ENCODE measurements at regions not wholly inside any gene's neighbourhood (a gene's known extent, or its start where the extent isn't known, plus 50 kb on each side); places are given as distances from the start of the nearest gene placed in this dataset.

- no peaks in the 10 kb centered on the region for H3K4me1 ChIP-seq (ENCODE audit: control insufficient read depth, insufficient read depth, low read length)
- no peak overlapping the region for H3K4me3 ChIP-seq (ENCODE audit: low read length)
- WGBS, 2 experiments (ENCODE audit: insufficient coverage in 1 of 2, insufficient read length in 1 of 2), result 93 to 97% methylated on average over 9 to 10 of the region's 10 CpGs
- H3K36me3 ChIP-seq (ENCODE audit: control insufficient read depth, insufficient read depth, low read length), result no peaks in the 10 kb centered on the region
- no peaks in the 10 kb centered on the region for H3K27me3 ChIP-seq (ENCODE audit: control insufficient read depth, insufficient read depth, low read length, poor library complexity, severe bottlenecking)
- Mint-ChIP-seq H3K4me1 (no peaks in the 10 kb centered on the region), H3K36me3 (ENCODE audit: low read depth) (no peaks in the 10 kb centered on the region), H3K27me3 (ENCODE audit: insufficient read depth) (peaks cover 16% of the 10 kb centered on the region), H3K9me3 (peaks cover 6% of the 10 kb centered on the region), H3K27ac (no peak overlapping the region), H3K4me3 (no peak overlapping the region)
- no peak for TF ChIP-seq CTCF (conservative IDR thresholded peaks at IDR 0.05)
- no peak overlapping the region for H3K9ac ChIP-seq (ENCODE audit: extremely low read depth, low read length, poor library complexity, severe bottlenecking)
- H3K27ac ChIP-seq (ENCODE audit: low read depth, low read length), result no peak overlapping the region
- H3K9me3 ChIP-seq (ENCODE audit: control insufficient read depth, low read length), result no peaks in the 10 kb centered on the region
- no peak for DNase-seq
These were observed 76.2 kb upstream of the ZFHX3 start for GRCh38 chr16:73124097-73124652.

GRCh38 chr16:73122604-73123391 lies 74.9 kb upstream of the ZFHX3 start:
- WGBS, 2 experiments (ENCODE audit: insufficient coverage in 1 of 2, insufficient read length in 1 of 2), result 92 to 95% methylated on average over 7 to 9 of the region's 10 CpGs
- peaks cover 1% of the 10 kb centered on the region for H3K9me3 Mint-ChIP-seq
- no peaks in the 10 kb centered on the region for H3K27me3 ChIP-seq (ENCODE audit: control insufficient read depth, insufficient read depth, low read length, poor library complexity, severe bottlenecking)
- no peaks in the 10 kb centered on the region for H3K36me3 Mint-ChIP-seq (ENCODE audit: low read depth)
- H3K27me3 Mint-ChIP-seq (ENCODE audit: insufficient read depth), result peaks cover 16% of the 10 kb centered on the region
- H3K4me3 Mint-ChIP-seq, result no peak overlapping the region
- H3K4me1 Mint-ChIP-seq, result no peaks in the 10 kb centered on the region
- no peak for TF ChIP-seq CTCF (conservative IDR thresholded peaks at IDR 0.05)
- no peak for DNase-seq
- no peak overlapping the region for H3K27ac ChIP-seq (ENCODE audit: low read depth, low read length)
- H3K36me3 ChIP-seq (ENCODE audit: control insufficient read depth, insufficient read depth, low read length), result no peaks in the 10 kb centered on the region
- no peak overlapping the region for H3K4me3 ChIP-seq (ENCODE audit: low read length)
- H3K4me1 ChIP-seq (ENCODE audit: control insufficient read depth, insufficient read depth, low read length), result no peaks in the 10 kb centered on the region
- H3K9me3 ChIP-seq (ENCODE audit: control insufficient read depth, low read length), result no peaks in the 10 kb centered on the region
- no peak overlapping the region for H3K9ac ChIP-seq (ENCODE audit: extremely low read depth, low read length, poor library complexity, severe bottlenecking)
- H3K27ac Mint-ChIP-seq, result no peak overlapping the region

- Histone ChIP-seq H3K9me3 (ENCODE audit: control insufficient read depth, low read length) (no peaks in the 10 kb centered on the region), H3K27me3 (ENCODE audit: control insufficient read depth, insufficient read depth, low read length, poor library complexity, severe bottlenecking) (no peaks in the 10 kb centered on the region), H3K4me1 (ENCODE audit: control insufficient read depth, insufficient read depth, low read length) (no peaks in the 10 kb centered on the region), H3K9ac (ENCODE audit: extremely low read depth, low read length, poor library complexity, severe bottlenecking) (no peak overlapping the region), H3K36me3 (ENCODE audit: control insufficient read depth, insufficient read depth, low read length) (no peaks in the 10 kb centered on the region), H3K4me3 (ENCODE audit: low read length) (no peak overlapping the region), H3K27ac (ENCODE audit: low read depth, low read length) (no peak overlapping the region)
- H3K4me3 Mint-ChIP-seq, result no peak overlapping the region
- WGBS, 2 experiments (ENCODE audit: insufficient coverage in 1 of 2, insufficient read length in 1 of 2), result 94 to 100% methylated on average over 2 of the region's 2 CpGs
- peaks cover 11% of the 10 kb centered on the region for H3K27me3 Mint-ChIP-seq (ENCODE audit: insufficient read depth)
- no peak for TF ChIP-seq CTCF (conservative IDR thresholded peaks at IDR 0.05)
- no peaks in the 10 kb centered on the region for H3K9me3 Mint-ChIP-seq
- H3K27ac Mint-ChIP-seq, result no peak overlapping the region
- peaks cover 3% of the 10 kb centered on the region for H3K4me1 Mint-ChIP-seq
- DNase-seq, result no peak
- H3K36me3 Mint-ChIP-seq (ENCODE audit: low read depth), result no peaks in the 10 kb centered on the region
These were observed 68.6 kb upstream of the ZFHX3 start for GRCh38 chr16:73116576-73116975.

All from endodermal cell (in vitro differentiated cells).